HuH-7.5 (cell line): ENCODE measurements at regions not wholly inside any gene's neighbourhood (a gene's known extent, or its start where the extent isn't known, plus 50 kb on each side); places are given as distances from the start of the nearest gene placed in this dataset.
"Not testable (repeated sequence)": the region's sequence is repeated elsewhere in the genome, so short reads cannot be mapped to it uniquely, and the experiment has no call there.

Experiments
- DNase-seq: peaks from one replicate; pipeline ENCODE4 v3.0.0; 2011; ENCODE audit warnings: low spot score

- no peak for DNase-seq
Observed at GRCh38 chr2:52456561-52457377, 1310.8 kb upstream of the CHAC2 start.

GRCh38 chr2:52454962-52455361, 1312.6 kb upstream of the CHAC2 start:
- no peak for DNase-seq

GRCh38 chr2:52452201-52452600, 1315.4 kb upstream of the CHAC2 start:
- DNase-seq: no peak

GRCh38 chr2:52445686-52446085, 1321.9 kb upstream of the CHAC2 start:
- no peak for DNase-seq

GRCh38 chr2:52431352-52431760, 1336.2 kb upstream of the CHAC2 start:
- no peak for DNase-seq

- no peak for DNase-seq
Observed at GRCh38 chr2:52429740-52430139, 1337.9 kb upstream of the CHAC2 start.

- no peak for DNase-seq
Observed at GRCh38 chr2:52429171-52429570, 1338.4 kb upstream of the CHAC2 start.

- no peak for DNase-seq
Observed at GRCh38 chr2:52428224-52428623, 1339.4 kb upstream of the CHAC2 start.

- no peak for DNase-seq
Observed at GRCh38 chr2:52423655-52424054, 1343.9 kb upstream of the CHAC2 start.

- DNase-seq: no peak
Observed at GRCh38 chr2:52423111-52423510, 1344.5 kb upstream of the CHAC2 start.

GRCh38 chr2:52416340-52416739, 1351.3 kb upstream of the CHAC2 start:
- DNase-seq: no peak

GRCh38 chr2:52414561-52415295, 1352.9 kb upstream of the CHAC2 start:
- DNase-seq: no peak

- not testable (repeated sequence) for DNase-seq
Observed at GRCh38 chr2:52409308-52410118, 1358.1 kb upstream of the CHAC2 start.

- DNase-seq: no peak
Observed at GRCh38 chr2:52405980-52406379, 1361.6 kb upstream of the CHAC2 start.

GRCh38 chr2:52404866-52405265, 1362.7 kb upstream of the CHAC2 start:
- no peak for DNase-seq

- no peak for DNase-seq
Observed at GRCh38 chr2:52404046-52404445, 1363.6 kb upstream of the CHAC2 start.

- DNase-seq: no peak
Observed at GRCh38 chr2:52402128-52402527, 1365.5 kb upstream of the CHAC2 start.

- no peak for DNase-seq
Observed at GRCh38 chr2:52396836-52397235, 1364.9 kb upstream of the NRXN1 start.

- DNase-seq: no peak
Observed at GRCh38 chr2:52395912-52396311, 1364.0 kb upstream of the NRXN1 start.

- DNase-seq: no peak
Observed at GRCh38 chr2:52391621-52392020, 1359.7 kb upstream of the NRXN1 start.

GRCh38 chr2:52390651-52391050, 1358.7 kb upstream of the NRXN1 start:
- no peak for DNase-seq

- DNase-seq: no peak
Observed at GRCh38 chr2:52387937-52388590, 1356.1 kb upstream of the NRXN1 start.
